ENCODE measurements at regions not wholly inside any gene's neighbourhood (a gene's known extent, or its start where the extent isn't known, plus 50 kb on each side); places are given as distances from the start of the nearest gene placed in this dataset.

DNA sequence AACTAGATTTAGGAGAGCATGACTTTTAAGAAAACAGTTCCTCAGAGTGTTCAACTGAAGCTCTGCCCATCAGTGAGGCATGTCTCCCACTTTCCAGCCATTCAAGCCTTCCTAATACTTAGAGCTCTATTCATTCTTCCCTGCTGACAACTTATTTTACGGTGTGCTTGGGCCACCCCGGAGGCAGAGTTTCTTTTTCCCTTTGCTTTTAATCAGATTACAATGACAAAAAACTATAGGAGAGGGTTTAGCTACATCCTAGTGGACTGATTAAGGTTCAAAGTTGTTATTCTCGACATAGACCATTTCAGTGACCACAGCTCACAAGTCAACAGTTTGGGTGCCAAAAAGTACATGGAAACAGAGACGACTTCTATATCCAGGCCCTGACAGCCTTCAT is 167.8 kb upstream of the TRIB2 start:
- TF ChIP-seq, protein P1, sequence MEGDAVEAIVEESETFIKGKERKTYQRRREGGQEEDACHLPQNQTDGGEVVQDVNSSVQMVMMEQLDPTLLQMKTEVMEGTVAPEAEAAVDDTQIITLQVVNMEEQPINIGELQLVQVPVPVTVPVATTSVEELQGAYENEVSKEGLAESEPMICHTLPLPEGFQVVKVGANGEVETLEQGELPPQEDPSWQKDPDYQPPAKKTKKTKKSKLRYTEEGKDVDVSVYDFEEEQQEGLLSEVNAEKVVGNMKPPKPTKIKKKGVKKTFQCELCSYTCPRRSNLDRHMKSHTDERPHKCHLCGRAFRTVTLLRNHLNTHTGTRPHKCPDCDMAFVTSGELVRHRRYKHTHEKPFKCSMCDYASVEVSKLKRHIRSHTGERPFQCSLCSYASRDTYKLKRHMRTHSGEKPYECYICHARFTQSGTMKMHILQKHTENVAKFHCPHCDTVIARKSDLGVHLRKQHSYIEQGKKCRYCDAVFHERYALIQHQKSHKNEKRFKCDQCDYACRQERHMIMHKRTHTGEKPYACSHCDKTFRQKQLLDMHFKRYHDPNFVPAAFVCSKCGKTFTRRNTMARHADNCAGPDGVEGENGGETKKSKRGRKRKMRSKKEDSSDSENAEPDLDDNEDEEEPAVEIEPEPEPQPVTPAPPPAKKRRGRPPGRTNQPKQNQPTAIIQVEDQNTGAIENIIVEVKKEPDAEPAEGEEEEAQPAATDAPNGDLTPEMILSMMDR (IDR thresholded peaks at IDR 0.05), result no peak
- TF ChIP-seq POLR2A (IDR thresholded peaks at IDR 0.05), result no peak
- no peak for TF ChIP-seq POLR2AphosphoS5 (IDR thresholded peaks at IDR 0.05)
